IPS-18a (cell line): ENCODE measurements at regions not wholly inside any gene's neighbourhood (a gene's known extent, or its start where the extent isn't known, plus 50 kb on each side); places are given as distances from the start of the nearest gene placed in this dataset.

Source experiments
- H3K27ac ChIP-seq: one replicate; pipeline ENCODE4 v1.5.1; 2013; ENCODE audit warnings: low read length
- H3K27me3 ChIP-seq: one replicate; pipeline ENCODE4 v1.6.1; 2013; ENCODE audit warnings: mild to moderate bottlenecking, low read length; ENCODE audit not compliant: control insufficient read depth, insufficient read depth
- H3K36me3 ChIP-seq: one replicate; pipeline ENCODE4 v1.6.1; 2013; ENCODE audit warnings: low read depth, low read length; ENCODE audit not compliant: control insufficient read depth
- H3K4me1 ChIP-seq: one replicate; pipeline ENCODE4 v1.6.1; 2013; ENCODE audit warnings: low read depth, low read length; ENCODE audit not compliant: control insufficient read depth
- H3K4me3 ChIP-seq: one replicate; pipeline ENCODE4 v1.5.1; 2013; ENCODE audit warnings: low read length
- H3K9ac ChIP-seq: one replicate; pipeline ENCODE4 v1.6.1; 2013; ENCODE audit warnings: mild to moderate bottlenecking, low read length, moderate library complexity
- H3K9me3 ChIP-seq: one replicate; pipeline ENCODE4 v1.6.1; 2013; ENCODE audit warnings: low read depth, low read length; ENCODE audit not compliant: control insufficient read depth

DNA sequence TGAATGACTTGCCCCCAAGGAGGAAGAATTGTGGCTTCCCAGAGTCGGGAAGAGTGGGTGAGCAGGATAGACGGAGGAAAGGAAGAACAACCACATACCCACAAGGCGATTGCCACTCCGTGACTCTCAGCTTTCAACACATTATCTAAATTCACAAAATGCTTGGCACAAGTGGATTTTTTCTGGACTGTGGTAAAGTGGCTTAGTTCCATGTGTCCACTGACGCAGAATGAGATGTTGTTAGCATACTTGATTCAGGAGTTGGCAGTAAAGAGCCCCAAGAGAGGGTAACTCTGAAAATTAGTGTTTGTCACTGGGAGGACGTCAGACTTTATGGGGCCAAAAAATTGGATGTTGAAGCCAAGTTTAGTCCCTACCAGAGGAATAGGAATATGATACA lies 198.8 kb upstream of the CTNNB1 start:
- no peak overlapping the region for H3K4me3 ChIP-seq

DNA sequence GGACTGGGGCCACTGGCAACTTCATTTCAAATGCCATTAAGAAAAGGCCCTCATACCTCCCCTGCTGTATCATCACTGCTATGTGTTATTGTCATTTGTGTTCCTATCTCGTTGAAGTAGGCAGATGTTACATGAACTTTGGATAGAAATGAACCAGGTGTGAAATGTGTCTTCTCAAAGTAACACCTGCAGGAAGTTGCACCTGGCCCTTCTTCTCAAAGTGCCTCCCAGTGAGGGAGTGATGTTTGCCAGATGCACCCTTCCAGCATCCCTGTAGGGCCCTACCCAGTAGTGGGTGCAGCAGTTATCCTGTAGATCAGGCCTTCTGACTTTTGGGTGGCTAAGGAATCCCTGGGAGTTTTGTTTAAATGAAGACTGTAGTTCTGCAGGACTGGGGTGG lies 197.7 kb upstream of the CTNNB1 start:
- Histone ChIP-seq H3K27me3 (no peaks in the 10 kb centered on the region), H3K27ac (no peak overlapping the region), H3K36me3 (no peaks in the 10 kb centered on the region), H3K9me3 (no peaks in the 10 kb centered on the region), H3K9ac (no peak overlapping the region), H3K4me3 (no peak overlapping the region), H3K4me1 (peaks cover 27% of the 10 kb centered on the region)

More for the DNA sequence above, 198.8 kb upstream of the CTNNB1 start:
- no peak overlapping the region for H3K27ac ChIP-seq
- H3K9me3 ChIP-seq = no peaks in the 10 kb centered on the region
- H3K4me1 ChIP-seq = peaks cover 38% of the 10 kb centered on the region
- H3K27me3 ChIP-seq = no peaks in the 10 kb centered on the region
- no peaks in the 10 kb centered on the region for H3K36me3 ChIP-seq
- H3K9ac ChIP-seq = no peak overlapping the region

DNA sequence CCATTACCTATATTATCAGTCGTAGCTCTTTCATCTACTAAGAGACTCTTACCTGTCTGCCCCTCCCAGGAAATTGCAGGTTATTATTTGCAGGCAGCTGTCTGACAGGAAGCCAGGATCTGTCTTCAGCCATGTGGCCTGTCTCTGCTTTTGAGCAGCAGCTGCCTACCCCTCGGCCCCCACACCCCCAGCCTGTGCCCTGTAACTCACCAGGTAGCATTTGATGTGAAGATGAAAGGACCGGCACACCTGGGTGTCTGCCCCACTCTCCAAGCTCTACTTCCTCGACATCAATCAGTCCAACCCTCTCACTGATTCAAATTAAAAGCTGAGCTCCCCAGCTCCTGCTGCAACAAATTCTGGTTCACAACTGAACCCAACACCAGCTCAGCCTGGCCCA lies 197.2 kb upstream of the CTNNB1 start:
- Histone ChIP-seq H3K9me3 (no peaks in the 10 kb centered on the region), H3K4me3 (no peak overlapping the region), H3K9ac (no peak overlapping the region), H3K36me3 (no peaks in the 10 kb centered on the region), H3K27ac (no peak overlapping the region), H3K4me1 (peaks cover 23% of the 10 kb centered on the region), H3K27me3 (no peaks in the 10 kb centered on the region)

DNA sequence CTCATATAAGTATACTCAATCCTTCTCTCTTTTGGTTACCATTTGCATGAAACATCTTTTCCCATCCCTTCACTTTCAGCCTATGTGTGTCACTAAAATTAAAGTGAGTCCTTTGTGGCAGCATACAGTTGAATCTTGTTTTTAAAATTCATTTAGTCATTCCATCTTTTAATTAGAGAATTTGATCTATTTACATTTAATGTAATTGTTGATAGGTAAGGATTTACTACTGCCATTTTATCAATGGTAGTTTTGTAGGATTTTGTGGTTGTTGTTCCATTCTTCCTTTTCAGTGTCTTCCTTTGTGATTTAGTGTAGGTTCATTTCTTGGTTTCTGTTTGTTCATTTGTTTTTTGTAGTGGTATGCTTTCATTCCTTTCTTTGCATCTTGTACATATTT lies 191.9 kb upstream of the CTNNB1 start:
- Histone ChIP-seq H3K36me3 (no peaks in the 10 kb centered on the region), H3K9ac (no peak overlapping the region), H3K4me3 (no peak overlapping the region), H3K27me3 (no peaks in the 10 kb centered on the region), H3K9me3 (no peaks in the 10 kb centered on the region), H3K27ac (no peak overlapping the region), H3K4me1 (peaks cover under 1% of the 10 kb centered on the region)

DNA sequence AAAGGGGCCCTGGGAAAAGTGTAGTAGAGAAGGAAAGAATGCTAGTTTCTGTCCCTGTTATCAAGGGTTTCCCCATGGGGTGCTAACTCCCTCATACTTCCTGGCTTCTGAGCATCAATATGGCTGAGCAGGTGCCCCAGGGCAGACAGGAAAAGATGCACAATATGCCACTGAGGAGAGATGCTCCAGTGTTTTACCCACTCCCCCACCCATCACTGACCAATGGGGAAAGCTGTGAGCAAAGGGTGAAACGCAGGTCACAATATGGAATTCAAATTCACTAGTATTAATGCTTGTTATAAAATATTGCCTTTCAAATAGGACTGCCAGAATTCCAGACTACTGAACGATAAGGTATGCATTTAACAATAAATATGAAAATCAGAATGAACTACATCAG lies 187.5 kb upstream of the CTNNB1 start:
- Histone ChIP-seq H3K27me3 (no peaks in the 10 kb centered on the region), H3K4me1 (peaks cover 4% of the 10 kb centered on the region), H3K4me3 (no peak overlapping the region)

DNA sequence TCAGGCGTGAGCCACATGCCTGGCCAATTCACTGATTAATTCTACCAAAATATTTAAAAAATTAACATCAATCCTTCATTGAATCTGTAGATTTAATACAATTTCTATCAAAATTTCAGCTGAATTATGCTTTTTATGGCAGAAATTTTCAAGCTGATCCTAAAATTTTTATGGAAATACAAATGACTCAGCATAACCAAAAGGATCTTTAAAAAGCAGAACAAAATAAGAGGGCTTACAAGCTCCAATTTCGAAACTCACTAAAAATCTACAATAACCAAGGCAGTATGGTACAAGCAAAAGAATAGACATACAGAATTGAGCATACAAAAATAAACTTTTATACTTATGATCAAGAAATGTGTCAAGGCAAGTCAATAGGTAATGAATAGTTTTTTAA lies 180.4 kb upstream of the CTNNB1 start:
- Histone ChIP-seq H3K4me1 (peaks cover 4% of the 10 kb centered on the region), H3K9ac (no peak overlapping the region), H3K27ac (no peak overlapping the region), H3K9me3 (no peaks in the 10 kb centered on the region), H3K4me3 (no peak overlapping the region), H3K27me3 (no peaks in the 10 kb centered on the region), H3K36me3 (no peaks in the 10 kb centered on the region)

More for the DNA sequence above, 187.5 kb upstream of the CTNNB1 start:
- Histone ChIP-seq H3K27ac (no peak overlapping the region), H3K36me3 (no peaks in the 10 kb centered on the region), H3K9me3 (no peaks in the 10 kb centered on the region), H3K9ac (no peak overlapping the region)

DNA sequence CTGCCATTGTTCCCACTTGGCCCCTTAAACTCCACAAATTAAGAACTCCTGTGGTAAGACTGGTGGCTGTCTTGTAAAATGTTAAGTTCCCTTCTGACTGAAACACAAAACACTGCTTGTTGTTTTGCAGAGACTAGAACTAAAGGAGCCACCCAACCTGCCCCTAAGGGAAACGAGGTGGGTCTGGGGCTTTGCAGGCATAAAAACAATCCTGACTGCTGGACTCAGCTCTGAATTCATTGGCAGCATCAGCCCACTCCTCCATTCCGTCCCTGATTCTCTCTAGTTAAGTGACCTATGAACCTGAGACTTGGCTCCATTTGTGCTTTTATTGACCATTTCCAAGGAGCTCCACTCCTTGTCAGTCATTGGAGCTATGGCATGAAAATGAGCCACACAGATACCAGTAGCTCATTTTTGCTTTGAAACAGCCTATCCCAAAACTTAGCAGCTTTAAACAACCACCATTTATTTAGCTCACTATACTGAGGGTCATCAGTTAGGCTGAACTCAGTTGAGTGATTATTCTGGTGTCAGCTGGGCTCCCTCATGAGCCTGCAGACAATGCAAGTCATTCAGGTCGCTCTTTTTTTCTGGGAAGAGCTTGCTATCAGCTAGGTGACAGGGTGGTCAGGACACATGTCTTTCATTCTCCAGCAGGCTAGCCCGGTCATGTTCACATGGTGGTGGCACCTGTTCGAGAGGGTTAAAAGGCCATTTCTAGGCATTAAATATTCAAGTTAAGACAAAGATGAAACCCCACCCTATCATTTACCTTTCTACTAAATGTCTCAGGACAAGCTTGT lies 175.1 kb upstream of the CTNNB1 start:
- H3K9me3 ChIP-seq = no peaks in the 10 kb centered on the region
- H3K4me1 ChIP-seq = peaks cover 7% of the 10 kb centered on the region
- H3K9ac ChIP-seq = no peak overlapping the region
- H3K27me3 ChIP-seq = no peaks in the 10 kb centered on the region
- no peak overlapping the region for H3K4me3 ChIP-seq
- H3K36me3 ChIP-seq = no peaks in the 10 kb centered on the region
- no peak overlapping the region for H3K27ac ChIP-seq

DNA sequence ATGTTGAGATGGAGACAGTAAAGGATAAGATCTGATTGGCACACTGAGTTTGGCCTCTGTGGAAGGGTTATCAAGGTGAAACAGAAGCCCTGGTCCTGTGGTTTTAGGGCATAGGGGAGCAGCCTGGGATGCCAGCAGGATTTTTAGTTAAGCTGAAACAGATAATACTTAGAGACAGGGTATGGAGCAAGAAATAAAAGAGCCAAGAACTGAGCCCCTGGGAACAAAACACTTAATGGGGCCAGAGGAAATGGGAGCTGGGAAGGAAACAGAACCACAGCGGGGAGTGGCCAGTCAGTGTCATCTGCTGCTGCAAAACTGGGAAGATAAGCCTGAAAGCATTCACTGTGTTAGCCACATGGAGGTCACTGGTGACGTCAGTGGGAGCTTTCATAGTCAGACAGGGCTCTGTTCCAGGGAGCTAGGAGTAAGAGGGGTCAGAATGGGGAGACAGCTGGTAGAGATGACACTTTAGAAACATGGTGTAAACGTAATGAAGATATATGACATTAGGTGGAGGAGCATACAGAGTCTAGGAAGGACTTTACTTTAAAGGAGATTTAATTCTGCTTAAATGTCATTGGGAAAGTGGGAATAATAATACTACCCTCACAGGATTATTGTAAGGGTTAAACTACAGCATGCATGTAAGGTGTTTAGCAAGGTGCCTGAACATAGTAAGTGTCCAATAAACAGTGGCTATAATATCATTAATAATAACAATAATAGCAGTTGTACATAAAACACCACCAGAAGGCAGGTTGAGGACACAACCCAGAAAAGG lies 172.7 kb upstream of the CTNNB1 start:
- no peak overlapping the region for H3K27ac ChIP-seq
- no peak overlapping the region for H3K9ac ChIP-seq
- no peaks in the 10 kb centered on the region for H3K27me3 ChIP-seq

DNA sequence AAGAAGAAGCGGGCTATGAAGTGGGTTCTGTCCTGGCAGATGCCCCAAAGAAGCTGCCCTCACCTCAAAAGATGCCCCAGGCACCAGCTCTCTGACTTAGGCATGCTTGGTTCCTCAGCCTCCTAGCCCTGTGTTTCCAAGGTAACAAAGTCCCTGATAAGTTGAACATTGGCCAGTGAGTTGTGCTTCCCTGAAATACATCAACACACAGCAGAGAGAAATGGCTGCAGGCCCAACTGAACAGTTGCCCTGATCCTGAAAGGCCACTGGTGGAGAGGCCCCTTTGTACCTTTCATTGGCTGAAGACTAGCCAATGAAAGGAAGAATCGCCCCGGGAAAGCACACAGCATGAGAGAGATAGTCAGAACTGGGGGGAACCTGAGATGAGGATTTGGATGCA lies 169.9 kb upstream of the CTNNB1 start:
- Histone ChIP-seq H3K9me3 (no peaks in the 10 kb centered on the region), H3K9ac (no peak overlapping the region), H3K4me3 (no peak overlapping the region), H3K27ac (no peak overlapping the region), H3K36me3 (no peaks in the 10 kb centered on the region), H3K27me3 (no peaks in the 10 kb centered on the region), H3K4me1 (peaks cover 7% of the 10 kb centered on the region)

More for the DNA sequence above, 172.7 kb upstream of the CTNNB1 start:
- no peaks in the 10 kb centered on the region for H3K9me3 ChIP-seq
- no peak overlapping the region for H3K4me3 ChIP-seq
- peaks cover 7% of the 10 kb centered on the region for H3K4me1 ChIP-seq
- H3K36me3 ChIP-seq = no peaks in the 10 kb centered on the region

DNA sequence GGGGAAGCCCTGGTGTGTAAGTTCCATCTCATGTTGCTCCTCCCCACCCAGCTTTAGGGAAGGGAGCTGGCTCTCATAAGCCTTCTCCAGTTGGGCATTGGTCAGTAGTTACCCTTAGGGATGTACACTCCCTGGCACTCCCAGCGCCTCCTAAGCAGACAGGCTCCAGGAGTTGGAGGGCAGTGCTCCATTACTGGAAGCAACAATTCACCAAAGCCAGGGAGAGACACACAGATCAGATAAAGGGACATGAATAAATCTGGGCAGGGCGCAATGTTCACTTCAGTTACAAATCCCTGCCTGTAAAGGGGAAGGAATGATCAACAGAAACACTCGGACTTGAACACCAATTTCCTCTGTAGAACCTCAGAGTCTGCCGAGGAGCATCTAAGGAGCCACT lies 169.1 kb upstream of the CTNNB1 start:
- no peaks in the 10 kb centered on the region for H3K27me3 ChIP-seq

DNA sequence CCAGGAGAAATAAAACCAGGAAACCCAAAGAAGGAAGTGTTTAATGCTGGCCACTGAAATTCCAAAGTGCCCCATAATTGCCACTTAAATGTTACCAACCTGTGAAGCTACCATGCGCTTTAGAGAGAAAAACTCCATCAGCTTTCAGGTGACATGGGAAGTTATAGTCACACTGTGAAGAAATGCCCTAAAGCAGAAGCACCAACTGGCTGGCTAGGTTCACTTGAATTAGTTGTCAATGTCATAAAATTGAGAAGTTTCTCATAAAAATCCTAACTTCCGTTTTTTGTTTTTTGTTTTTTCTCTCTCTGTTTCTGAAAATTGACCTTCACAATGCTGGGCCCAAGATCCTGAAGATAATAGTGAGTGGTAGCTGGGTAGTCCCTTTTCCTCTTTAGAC lies 167.9 kb upstream of the CTNNB1 start:
- Histone ChIP-seq H3K27me3 (no peaks in the 10 kb centered on the region), H3K4me3 (no peak overlapping the region), H3K4me1 (peaks cover 4% of the 10 kb centered on the region), H3K9ac (no peak overlapping the region), H3K36me3 (no peaks in the 10 kb centered on the region), H3K27ac (no peak overlapping the region), H3K9me3 (no peaks in the 10 kb centered on the region)

More for the DNA sequence above, 169.1 kb upstream of the CTNNB1 start:
- no peak overlapping the region for H3K4me3 ChIP-seq
- no peak overlapping the region for H3K9ac ChIP-seq
- H3K9me3 ChIP-seq = no peaks in the 10 kb centered on the region
- H3K27ac ChIP-seq = no peak overlapping the region
- H3K4me1 ChIP-seq = peaks cover 7% of the 10 kb centered on the region
- H3K36me3 ChIP-seq = no peaks in the 10 kb centered on the region
